Suprapubic skin (tissue), 4 donors: ENCODE measurements at regions not wholly inside any gene's neighbourhood (a gene's known extent, or its start where the extent isn't known, plus 50 kb on each side); places are given as distances from the start of the nearest gene placed in this dataset.

ENCODE experiments used
- CTCF ChIP-seq, 2 donors: fragments of 200-600 bp in 1 of 2; fragments of 450-650 bp in 1 of 2; sonication (generic) in 1 of 2; IDR thresholded peaks; one replicate each; pipeline ENCODE4 v1.5.1; 2016 to 2019; ENCODE audit warnings: antibody characterized with exemption in 2 of 2, mild to moderate bottlenecking in 1 of 2, moderate library complexity in 1 of 2
- EP300 ChIP-seq: sonication (generic); formaldehyde crosslinking; IDR thresholded peaks from one replicate; pipeline ENCODE4 v1.6.1; 2017; ENCODE audit warnings: antibody characterized with exemption
- POLR2A ChIP-seq, 2 donors: fragments of 450-650 bp; IDR thresholded peaks; one replicate each; pipeline ENCODE4 v1.6.1; 2017; ENCODE audit warnings: antibody characterized with exemption in 2 of 2, mild to moderate bottlenecking in 2 of 2, moderate library complexity in 2 of 2
- POLR2AphosphoS5 ChIP-seq, 3 donors: sonication (generic); formaldehyde crosslinking; IDR thresholded peaks; one replicate each; pipeline ENCODE4 v1.6.1; 2017; ENCODE audit warnings: antibody characterized with exemption in 3 of 3

GRCh38 chr3:34783876-34784275, 855.4 kb upstream of the ARPP21 start:
- TF ChIP-seq CTCF (IDR thresholded peaks at IDR 0.05) (no peak), POLR2AphosphoS5 (IDR thresholded peaks at IDR 0.05) (no peak), EP300 (no peak), POLR2A (IDR thresholded peaks at IDR 0.05) (no peak)
